ENCODE measurements at regions not wholly inside any gene's neighbourhood (a gene's known extent, or its start where the extent isn't known, plus 50 kb on each side); places are given as distances from the start of the nearest gene placed in this dataset.

- no peak for DNase-seq
- Histone ChIP-seq H3K4me1 (ENCODE audit: low read depth) (no peaks in the 10 kb centered on the region), H3K36me3 (ENCODE audit: low read depth) (no peaks in the 10 kb centered on the region), H3K9me3 (no peaks in the 10 kb centered on the region), H3K4me3 (no peak overlapping the region)
- intact Hi-C loops (cut with DNase I, micrococcal nuclease): no loop called here
- TF ChIP-seq, protein P1, sequence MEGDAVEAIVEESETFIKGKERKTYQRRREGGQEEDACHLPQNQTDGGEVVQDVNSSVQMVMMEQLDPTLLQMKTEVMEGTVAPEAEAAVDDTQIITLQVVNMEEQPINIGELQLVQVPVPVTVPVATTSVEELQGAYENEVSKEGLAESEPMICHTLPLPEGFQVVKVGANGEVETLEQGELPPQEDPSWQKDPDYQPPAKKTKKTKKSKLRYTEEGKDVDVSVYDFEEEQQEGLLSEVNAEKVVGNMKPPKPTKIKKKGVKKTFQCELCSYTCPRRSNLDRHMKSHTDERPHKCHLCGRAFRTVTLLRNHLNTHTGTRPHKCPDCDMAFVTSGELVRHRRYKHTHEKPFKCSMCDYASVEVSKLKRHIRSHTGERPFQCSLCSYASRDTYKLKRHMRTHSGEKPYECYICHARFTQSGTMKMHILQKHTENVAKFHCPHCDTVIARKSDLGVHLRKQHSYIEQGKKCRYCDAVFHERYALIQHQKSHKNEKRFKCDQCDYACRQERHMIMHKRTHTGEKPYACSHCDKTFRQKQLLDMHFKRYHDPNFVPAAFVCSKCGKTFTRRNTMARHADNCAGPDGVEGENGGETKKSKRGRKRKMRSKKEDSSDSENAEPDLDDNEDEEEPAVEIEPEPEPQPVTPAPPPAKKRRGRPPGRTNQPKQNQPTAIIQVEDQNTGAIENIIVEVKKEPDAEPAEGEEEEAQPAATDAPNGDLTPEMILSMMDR (IDR thresholded peaks at IDR 0.05): no peak
- ATAC-seq: no peak
Observed at GRCh38 chr18:69250305-69251151, 150.2 kb upstream of the DOK6 start.

DNA sequence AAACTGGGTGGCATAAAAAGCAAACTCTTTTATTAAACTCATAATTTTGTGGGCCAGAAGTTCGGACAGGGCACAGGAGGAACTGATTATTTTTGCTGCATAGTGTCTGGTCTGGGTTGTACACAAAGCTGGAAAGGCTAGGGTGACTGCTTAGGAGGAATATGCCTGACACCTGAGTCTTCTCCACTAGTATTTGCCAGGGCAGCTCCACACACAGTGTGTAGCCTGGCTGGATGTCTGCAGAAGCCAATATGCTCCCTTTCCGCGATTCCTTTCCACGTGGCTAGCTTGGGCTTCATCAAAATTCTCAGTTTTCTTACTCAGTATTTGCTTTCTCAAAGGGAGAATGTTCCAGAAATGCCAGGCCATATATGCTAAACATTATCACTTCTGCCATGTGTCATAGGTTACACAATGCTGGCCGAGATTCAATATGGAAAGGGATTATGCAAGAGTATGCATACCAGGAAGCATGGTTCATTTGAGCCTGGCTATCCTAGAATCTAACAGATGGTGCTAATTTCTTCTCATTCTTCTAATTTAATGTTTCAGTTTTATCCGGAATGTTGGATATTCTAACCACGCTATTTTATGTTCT, 142.7 kb upstream of the DOK6 start:
- ATAC-seq (peak; percentile 70), DNase-seq (peak in 1 of 3 donors; percentile 3)
- TF ChIP-seq, protein P1 (IDR thresholded peaks at IDR 0.05): no peak
- H3K4me3 ChIP-seq: no peak overlapping the region
- intact Hi-C loops (cut with DNase I, micrococcal nuclease): no loop called here
- H3K9me3 ChIP-seq: no peaks in the 10 kb centered on the region
- no peaks in the 10 kb centered on the region for H3K36me3 ChIP-seq (ENCODE audit: low read depth)
- peaks cover 5% of the 10 kb centered on the region for H3K4me1 ChIP-seq (ENCODE audit: low read depth)

GRCh38 chr18:69259282-69259681, 141.4 kb upstream of the DOK6 start:
- DNase-seq: peak in 1 of 3 donors; percentile 6
- no peak overlapping the region for H3K4me3 ChIP-seq
- peak; percentile 54 for ATAC-seq
- H3K4me1 ChIP-seq (ENCODE audit: low read depth): peaks cover 5% of the 10 kb centered on the region
- intact Hi-C loops (cut with DNase I, micrococcal nuclease): no loop called here
- H3K9me3 ChIP-seq: no peaks in the 10 kb centered on the region
- TF ChIP-seq, protein P1 (IDR thresholded peaks at IDR 0.05): no peak
- no peaks in the 10 kb centered on the region for H3K36me3 ChIP-seq (ENCODE audit: low read depth)

DNA sequence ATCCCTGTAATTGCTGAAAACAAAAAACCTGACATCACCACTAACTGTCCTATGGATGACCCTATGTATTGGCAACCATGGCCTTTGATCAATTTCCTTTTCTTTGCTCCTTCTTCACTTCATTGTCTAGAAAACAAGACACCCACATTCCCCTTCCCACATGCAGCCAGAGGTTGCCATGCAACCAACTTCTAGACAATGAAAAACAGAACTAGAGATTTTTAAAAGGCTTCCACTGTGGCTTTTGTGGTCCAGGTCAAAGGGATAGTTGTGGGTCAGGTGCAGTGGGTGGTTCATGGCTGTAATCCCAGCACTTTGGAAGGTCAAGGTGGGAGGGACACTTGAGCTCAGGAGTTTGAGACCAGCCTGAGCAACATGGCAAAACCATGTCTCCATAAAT, 139.3 kb upstream of the DOK6 start:
- TF ChIP-seq, protein P1 (IDR thresholded peaks at IDR 0.05): no peak
- no peak overlapping the region for H3K4me3 ChIP-seq
- peaks cover 5% of the 10 kb centered on the region for H3K4me1 ChIP-seq (ENCODE audit: low read depth)
- no peaks in the 10 kb centered on the region for H3K36me3 ChIP-seq (ENCODE audit: low read depth)
- ATAC-seq: no peak
- H3K9me3 ChIP-seq: no peaks in the 10 kb centered on the region
- intact Hi-C loops (cut with DNase I, micrococcal nuclease): no loop called here
- no peak for DNase-seq

- TF ChIP-seq, protein P1 (IDR thresholded peaks at IDR 0.05): no peak
- Histone ChIP-seq H3K4me1 (ENCODE audit: low read depth) (no peaks in the 10 kb centered on the region), H3K9me3 (no peaks in the 10 kb centered on the region), H3K4me3 (no peak overlapping the region), H3K36me3 (ENCODE audit: low read depth) (no peaks in the 10 kb centered on the region)
- ATAC-seq: no peak
- intact Hi-C loops (cut with DNase I, micrococcal nuclease): no loop called here
- no peak for DNase-seq
Observed at GRCh38 chr18:69265656-69266055, 135.0 kb upstream of the DOK6 start.
